ENCODE measurements at regions not wholly inside any gene's neighbourhood (a gene's known extent, or its start where the extent isn't known, plus 50 kb on each side); places are given as distances from the start of the nearest gene placed in this dataset.

DNA sequence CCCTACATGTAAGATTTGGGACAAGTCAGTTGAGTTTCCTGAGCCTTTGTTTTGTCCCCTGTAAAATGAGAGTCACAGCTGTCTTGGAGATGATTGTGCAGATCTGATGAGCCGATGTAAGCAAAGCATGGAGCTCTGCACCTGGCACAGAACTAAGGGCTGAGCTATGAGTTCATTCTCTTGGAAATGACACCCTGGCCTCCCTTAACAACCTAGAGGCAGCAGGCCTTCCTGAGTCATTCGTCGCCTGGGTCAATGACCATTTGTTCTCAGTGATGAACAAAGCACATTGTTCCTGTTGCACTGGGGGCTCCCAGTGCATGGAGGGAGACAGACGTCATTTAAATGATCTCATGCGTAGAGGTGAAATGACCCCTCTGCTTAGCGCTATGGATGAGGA, 62.8 kb upstream of the GCSH start:
- H3K4me3 ChIP-seq (replicated peaks in 1 of 4; ENCODE audit: control extremely low read depth in 1 of 4, insufficient read depth in 1 of 4, low read depth in 3 of 4, low read length in 4 of 4) = no peak overlapping the region

DNA sequence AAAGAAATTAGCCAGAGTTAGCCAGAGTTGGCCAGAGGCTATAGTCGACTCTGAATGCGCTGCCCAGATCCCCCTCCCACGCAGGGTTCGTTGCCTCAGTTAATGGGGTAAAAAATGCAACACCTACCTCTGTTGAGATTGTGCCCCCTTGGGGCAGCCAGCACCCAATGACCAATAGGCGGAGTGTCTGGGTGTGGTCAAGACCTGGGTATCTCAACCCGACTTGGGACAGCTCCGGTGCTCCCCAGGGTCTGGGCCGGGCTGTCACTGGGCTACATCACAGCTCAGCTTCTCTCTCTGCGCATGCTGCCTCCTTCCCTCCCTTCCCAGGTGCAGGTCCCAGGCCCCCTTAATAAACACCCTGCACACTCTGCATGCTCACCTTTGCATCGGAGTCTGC, 59.6 kb upstream of the GCSH start:
- H3K9me3 ChIP-seq (ENCODE audit: control insufficient read depth, insufficient read depth, low read depth, low read length) = no peaks in the 10 kb centered on the region
- H3K27me3 ChIP-seq (ENCODE audit: control insufficient read depth, insufficient read depth, low read length) = peaks cover 3% of the 10 kb centered on the region
- no peaks in the 10 kb centered on the region for H4K20me1 ChIP-seq (ENCODE audit: control insufficient read depth, extremely low read depth, insufficient read depth, low read length)
- H2AFZ ChIP-seq (ENCODE audit: low read length) = no peak overlapping the region
- no peak overlapping the region for H3K27ac ChIP-seq (ENCODE audit: insufficient read depth, low read length)
- no peak for DNase-seq (ENCODE audit: low read depth in 2 of 2)
- no peaks in the 10 kb centered on the region for H3K79me2 ChIP-seq (ENCODE audit: control insufficient read depth, insufficient read depth, low read length)
- H3K4me3 ChIP-seq (replicated peaks in 1 of 4; ENCODE audit: control extremely low read depth in 1 of 4, insufficient read depth in 1 of 4, low read depth in 3 of 4, low read length in 4 of 4) = no peak overlapping the region
- H3K4me2 ChIP-seq (ENCODE audit: extremely low read depth, insufficient read depth, low read length) = no peak overlapping the region
- no peak overlapping the region for H3K9ac ChIP-seq (ENCODE audit: insufficient read depth, low read length)
- TF ChIP-seq EZH2 (IDR thresholded peaks at IDR 0.05; ENCODE audit: low read length, missing control alignments) (no peak), CTCF (conservative IDR thresholded peaks at IDR 0.05 in 1 of 2, IDR thresholded peaks at IDR 0.05 in 1 of 2; ENCODE audit: low read depth in 1 of 2, low read length in 2 of 2) (no peak)
- no peaks in the 10 kb centered on the region for H3K4me1 ChIP-seq (ENCODE audit: control insufficient read depth, extremely low read depth, insufficient read depth, low read length)
- H3K36me3 ChIP-seq (ENCODE audit: control insufficient read depth, insufficient read depth, low read length) = no peaks in the 10 kb centered on the region

More for the DNA sequence above, 62.8 kb upstream of the GCSH start:
- H3K4me2 ChIP-seq (ENCODE audit: extremely low read depth, insufficient read depth, low read length) = no peak overlapping the region
- no peaks in the 10 kb centered on the region for H3K36me3 ChIP-seq (ENCODE audit: control insufficient read depth, insufficient read depth, low read length)
- no peak for DNase-seq (ENCODE audit: low read depth in 2 of 2)
- H3K27me3 ChIP-seq (ENCODE audit: control insufficient read depth, insufficient read depth, low read length) = no peaks in the 10 kb centered on the region
- H4K20me1 ChIP-seq (ENCODE audit: control insufficient read depth, extremely low read depth, insufficient read depth, low read length) = no peaks in the 10 kb centered on the region
- H3K9me3 ChIP-seq (ENCODE audit: control insufficient read depth, insufficient read depth, low read depth, low read length) = no peaks in the 10 kb centered on the region
- no peak overlapping the region for H3K27ac ChIP-seq (ENCODE audit: insufficient read depth, low read length)
- H3K79me2 ChIP-seq (ENCODE audit: control insufficient read depth, insufficient read depth, low read length) = no peaks in the 10 kb centered on the region
- TF ChIP-seq EZH2 (IDR thresholded peaks at IDR 0.05; ENCODE audit: low read length, missing control alignments) = no peak
- TF ChIP-seq CTCF (conservative IDR thresholded peaks at IDR 0.05 in 1 of 2, IDR thresholded peaks at IDR 0.05 in 1 of 2; ENCODE audit: low read depth in 1 of 2, low read length in 2 of 2) = no peak
- H3K4me1 ChIP-seq (ENCODE audit: control insufficient read depth, extremely low read depth, insufficient read depth, low read length) = no peaks in the 10 kb centered on the region
- no peak overlapping the region for H2AFZ ChIP-seq (ENCODE audit: low read length)
- H3K9ac ChIP-seq (ENCODE audit: insufficient read depth, low read length) = no peak overlapping the region

- Histone ChIP-seq H3K36me3 (ENCODE audit: control insufficient read depth, insufficient read depth, low read length) (no peaks in the 10 kb centered on the region), H3K27me3 (ENCODE audit: control insufficient read depth, insufficient read depth, low read length) (peaks cover 3% of the 10 kb centered on the region), H3K4me2 (ENCODE audit: extremely low read depth, insufficient read depth, low read length) (no peak overlapping the region), H3K4me3 (replicated peaks in 1 of 4; ENCODE audit: control extremely low read depth in 1 of 4, insufficient read depth in 1 of 4, low read depth in 3 of 4, low read length in 4 of 4) (no peak overlapping the region), H3K79me2 (ENCODE audit: control insufficient read depth, insufficient read depth, low read length) (no peaks in the 10 kb centered on the region), H4K20me1 (ENCODE audit: control insufficient read depth, extremely low read depth, insufficient read depth, low read length) (no peaks in the 10 kb centered on the region), H3K27ac (ENCODE audit: insufficient read depth, low read length) (no peak overlapping the region), H3K9me3 (ENCODE audit: control insufficient read depth, insufficient read depth, low read depth, low read length) (no peaks in the 10 kb centered on the region), H2AFZ (ENCODE audit: low read length) (no peak overlapping the region), H3K9ac (ENCODE audit: insufficient read depth, low read length) (no peak overlapping the region), H3K4me1 (ENCODE audit: control insufficient read depth, extremely low read depth, insufficient read depth, low read length) (no peaks in the 10 kb centered on the region)
- DNase-seq (ENCODE audit: low read depth in 2 of 2) = no peak
- no peak for TF ChIP-seq EZH2 (IDR thresholded peaks at IDR 0.05; ENCODE audit: low read length, missing control alignments)
- no peak for TF ChIP-seq CTCF (conservative IDR thresholded peaks at IDR 0.05 in 1 of 2, IDR thresholded peaks at IDR 0.05 in 1 of 2; ENCODE audit: low read depth in 1 of 2, low read length in 2 of 2)
Measured at GRCh38 chr16:81151648-81152310, 55.6 kb upstream of the GCSH start.

All from fibroblast of lung (primary cell).